ENCODE measurements at regions not wholly inside any gene's neighbourhood (a gene's known extent, or its start where the extent isn't known, plus 50 kb on each side); places are given as distances from the start of the nearest gene placed in this dataset.

DNA sequence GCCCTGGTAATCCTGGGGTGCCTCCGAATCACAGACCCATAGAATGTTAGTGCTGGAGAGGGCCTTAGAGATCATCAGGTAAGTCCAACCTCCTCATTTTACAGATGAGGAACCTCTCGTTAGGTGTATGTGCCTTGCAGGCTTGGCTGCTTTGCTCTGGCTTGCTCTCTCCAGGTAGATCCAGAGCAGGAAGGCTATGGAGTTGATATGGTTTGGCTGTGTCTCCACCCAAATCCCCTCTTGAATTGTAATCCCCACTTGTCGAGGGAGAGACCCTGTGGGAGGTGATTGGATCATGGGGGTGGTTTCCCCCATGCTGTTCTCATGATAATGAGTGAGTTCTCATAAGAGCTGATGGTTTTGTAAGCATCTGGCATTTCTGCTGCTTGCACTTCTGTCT, 186.0 kb upstream of the PLXNA2 start:
- no peak overlapping the region for H3K27ac ChIP-seq (ENCODE audit: low read depth in 2 of 2, low read length in 1 of 2)
- no peaks in the 10 kb centered on the region for H3K4me1 ChIP-seq (ENCODE audit: control insufficient read depth in 2 of 2, insufficient read depth in 2 of 2, low read length in 1 of 2)
- no peak overlapping the region for H3K4me3 ChIP-seq (ENCODE audit: low read depth in 1 of 2, low read length in 2 of 2)
- no peaks in the 10 kb centered on the region for H3K27me3 ChIP-seq (ENCODE audit: control insufficient read depth in 1 of 2, insufficient read depth in 2 of 2, low read length in 2 of 2)
- H3K36me3 ChIP-seq (ENCODE audit: control insufficient read depth in 2 of 2, insufficient read depth in 2 of 2, low read length in 1 of 2), result no peaks in the 10 kb centered on the region
- H3K9me3 ChIP-seq (ENCODE audit: control insufficient read depth in 2 of 2, insufficient read depth in 1 of 2, low read depth in 1 of 2, low read length in 1 of 2), result no peaks in the 10 kb centered on the region
- WGBS, 2 donors, result 67% methylated on average over 3 of the region's 3 CpGs

- Histone ChIP-seq H3K4me1 (ENCODE audit: control insufficient read depth in 2 of 2, insufficient read depth in 2 of 2, low read length in 1 of 2) (no peaks in the 10 kb centered on the region), H3K27me3 (ENCODE audit: control insufficient read depth in 1 of 2, insufficient read depth in 2 of 2, low read length in 2 of 2) (no peaks in the 10 kb centered on the region), H3K36me3 (ENCODE audit: control insufficient read depth in 2 of 2, insufficient read depth in 2 of 2, low read length in 1 of 2) (no peaks in the 10 kb centered on the region), H3K4me3 (ENCODE audit: low read depth in 1 of 2, low read length in 2 of 2) (no peak overlapping the region), H3K9me3 (ENCODE audit: control insufficient read depth in 2 of 2, insufficient read depth in 1 of 2, low read depth in 1 of 2, low read length in 1 of 2) (no peaks in the 10 kb centered on the region), H3K27ac (ENCODE audit: low read depth in 2 of 2, low read length in 1 of 2) (no peak overlapping the region)
- 61 to 71% methylated on average over 3 of the region's 3 CpGs for WGBS, 2 donors
Observed at GRCh38 chr1:208431721-208432120, 187.5 kb upstream of the PLXNA2 start.

DNA sequence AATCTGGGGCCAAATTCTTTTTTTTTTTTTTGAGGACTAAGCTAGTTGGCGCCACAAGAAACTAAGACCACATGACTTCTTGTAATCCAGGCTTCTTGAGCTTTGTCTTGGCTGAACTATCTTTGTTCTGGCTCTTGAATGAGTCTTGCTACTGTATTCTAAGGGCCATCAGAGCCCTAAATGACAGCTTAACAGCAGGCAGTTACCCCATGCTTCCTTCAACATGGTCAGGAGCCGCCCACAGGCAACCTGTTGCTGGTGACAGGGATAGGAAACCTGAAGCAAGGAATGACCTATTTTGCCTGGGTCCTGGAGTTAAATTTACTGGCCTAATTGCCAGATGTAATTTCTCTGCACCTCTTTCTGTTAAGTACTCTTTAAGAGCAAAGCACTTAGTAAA, 188.2 kb upstream of the PLXNA2 start:
- WGBS, 2 donors, result 49 to 66% methylated on average over 2 of the region's 2 CpGs
- Histone ChIP-seq H3K36me3 (ENCODE audit: control insufficient read depth in 2 of 2, insufficient read depth in 2 of 2, low read length in 1 of 2) (no peaks in the 10 kb centered on the region), H3K27me3 (ENCODE audit: control insufficient read depth in 1 of 2, insufficient read depth in 2 of 2, low read length in 2 of 2) (no peaks in the 10 kb centered on the region), H3K27ac (ENCODE audit: low read depth in 2 of 2, low read length in 1 of 2) (no peak overlapping the region), H3K4me1 (ENCODE audit: control insufficient read depth in 2 of 2, insufficient read depth in 2 of 2, low read length in 1 of 2) (no peaks in the 10 kb centered on the region), H3K4me3 (ENCODE audit: low read depth in 1 of 2, low read length in 2 of 2) (no peak overlapping the region), H3K9me3 (ENCODE audit: control insufficient read depth in 2 of 2, insufficient read depth in 1 of 2, low read depth in 1 of 2, low read length in 1 of 2) (no peaks in the 10 kb centered on the region)

DNA sequence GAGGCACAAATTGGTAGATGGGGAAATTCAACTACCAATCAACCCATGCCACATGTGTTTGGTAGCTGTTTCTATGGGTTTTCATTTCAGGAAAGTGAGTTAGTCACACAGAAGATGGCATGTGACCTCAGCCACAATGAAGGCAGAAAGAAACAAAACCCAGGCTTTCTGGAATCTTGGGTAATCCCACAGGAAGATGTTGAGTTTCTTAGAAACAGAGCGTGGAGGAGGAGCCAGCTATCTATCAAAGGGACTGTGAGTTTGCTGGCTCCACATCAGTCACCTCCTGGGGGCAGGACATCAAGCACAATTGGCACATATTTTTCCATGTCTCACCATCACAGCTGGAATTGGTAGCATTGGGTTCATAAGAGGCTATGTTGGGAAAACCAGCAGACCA, 188.9 kb upstream of the PLXNA2 start:
- Histone ChIP-seq H3K4me1 (ENCODE audit: control insufficient read depth in 2 of 2, insufficient read depth in 2 of 2, low read length in 1 of 2) (no peaks in the 10 kb centered on the region), H3K36me3 (ENCODE audit: control insufficient read depth in 2 of 2, insufficient read depth in 2 of 2, low read length in 1 of 2) (no peaks in the 10 kb centered on the region), H3K27ac (ENCODE audit: low read depth in 2 of 2, low read length in 1 of 2) (no peak overlapping the region), H3K4me3 (ENCODE audit: low read depth in 1 of 2, low read length in 2 of 2) (no peak overlapping the region), H3K9me3 (ENCODE audit: control insufficient read depth in 2 of 2, insufficient read depth in 1 of 2, low read depth in 1 of 2, low read length in 1 of 2) (no peaks in the 10 kb centered on the region), H3K27me3 (ENCODE audit: control insufficient read depth in 1 of 2, insufficient read depth in 2 of 2, low read length in 2 of 2) (no peaks in the 10 kb centered on the region)
- 50 to 68% methylated on average over 1 of the region's 1 CpG for WGBS, 2 donors

DNA sequence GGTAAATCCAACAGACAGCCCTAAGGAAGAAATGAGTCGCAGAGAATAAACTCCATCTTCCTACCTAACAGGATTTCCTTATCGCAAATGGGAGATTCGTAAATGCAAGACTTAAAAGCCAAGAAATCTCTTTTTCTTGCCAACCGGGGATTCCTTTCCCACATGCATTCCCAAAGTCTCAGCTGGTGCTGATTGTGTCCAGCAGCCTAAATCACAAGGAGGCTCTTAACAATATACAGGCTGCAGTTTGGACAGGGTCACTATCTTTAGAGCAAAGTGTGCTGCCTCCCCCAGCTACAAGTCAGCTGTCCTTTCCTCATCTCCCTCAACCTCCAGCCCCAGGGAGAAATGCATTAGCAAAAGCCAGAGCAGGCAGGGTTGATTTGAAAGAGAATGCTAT, 189.8 kb upstream of the PLXNA2 start:
- H3K36me3 ChIP-seq (ENCODE audit: control insufficient read depth in 2 of 2, insufficient read depth in 2 of 2, low read length in 1 of 2), result no peaks in the 10 kb centered on the region
- H3K9me3 ChIP-seq (ENCODE audit: control insufficient read depth in 2 of 2, insufficient read depth in 1 of 2, low read depth in 1 of 2, low read length in 1 of 2), result no peaks in the 10 kb centered on the region
- H3K4me3 ChIP-seq (ENCODE audit: low read depth in 1 of 2, low read length in 2 of 2), result no peak overlapping the region
- no peaks in the 10 kb centered on the region for H3K27me3 ChIP-seq (ENCODE audit: control insufficient read depth in 1 of 2, insufficient read depth in 2 of 2, low read length in 2 of 2)
- H3K27ac ChIP-seq (ENCODE audit: low read depth in 2 of 2, low read length in 1 of 2), result no peak overlapping the region
- WGBS, 2 donors, result 69 to 70% methylated on average over 4 of the region's 4 CpGs
- no peaks in the 10 kb centered on the region for H3K4me1 ChIP-seq (ENCODE audit: control insufficient read depth in 2 of 2, insufficient read depth in 2 of 2, low read length in 1 of 2)

GRCh38 chr1:208437401-208437800, 193.2 kb upstream of the PLXNA2 start:
- H3K4me3 ChIP-seq (ENCODE audit: low read depth in 1 of 2, low read length in 2 of 2), result no peak overlapping the region
- H3K4me1 ChIP-seq (ENCODE audit: control insufficient read depth in 2 of 2, insufficient read depth in 2 of 2, low read length in 1 of 2), result no peaks in the 10 kb centered on the region
- H3K27ac ChIP-seq (ENCODE audit: low read depth in 2 of 2, low read length in 1 of 2), result no peak overlapping the region
- no peaks in the 10 kb centered on the region for H3K9me3 ChIP-seq (ENCODE audit: control insufficient read depth in 2 of 2, insufficient read depth in 1 of 2, low read depth in 1 of 2, low read length in 1 of 2)
- H3K36me3 ChIP-seq (ENCODE audit: control insufficient read depth in 2 of 2, insufficient read depth in 2 of 2, low read length in 1 of 2), result no peaks in the 10 kb centered on the region
- 56 to 62% methylated on average over 3 of the region's 3 CpGs for WGBS, 2 donors
- H3K27me3 ChIP-seq (ENCODE audit: control insufficient read depth in 1 of 2, insufficient read depth in 2 of 2, low read length in 2 of 2), result no peaks in the 10 kb centered on the region

- Histone ChIP-seq H3K27me3 (ENCODE audit: control insufficient read depth in 1 of 2, insufficient read depth in 2 of 2, low read length in 2 of 2) (no peaks in the 10 kb centered on the region), H3K4me1 (ENCODE audit: control insufficient read depth in 2 of 2, insufficient read depth in 2 of 2, low read length in 1 of 2) (no peaks in the 10 kb centered on the region), H3K36me3 (ENCODE audit: control insufficient read depth in 2 of 2, insufficient read depth in 2 of 2, low read length in 1 of 2) (no peaks in the 10 kb centered on the region), H3K27ac (ENCODE audit: low read depth in 2 of 2, low read length in 1 of 2) (no peak overlapping the region), H3K4me3 (ENCODE audit: low read depth in 1 of 2, low read length in 2 of 2) (no peak overlapping the region), H3K9me3 (ENCODE audit: control insufficient read depth in 2 of 2, insufficient read depth in 1 of 2, low read depth in 1 of 2, low read length in 1 of 2) (no peaks in the 10 kb centered on the region)
- 37 to 40% methylated on average over 2 of the region's 2 CpGs for WGBS, 2 donors
Observed at GRCh38 chr1:208438112-208438699, 194.0 kb upstream of the PLXNA2 start.

GRCh38 chr1:208445758-208446203, 201.6 kb upstream of the PLXNA2 start:
- peak overlapping the region; percentile 78 to 86 for H3K27ac ChIP-seq (ENCODE audit: low read depth in 2 of 2, low read length in 1 of 2)
- no peak overlapping the region for H3K4me3 ChIP-seq (ENCODE audit: low read depth in 1 of 2, low read length in 2 of 2)
- H3K36me3 ChIP-seq (ENCODE audit: control insufficient read depth in 2 of 2, insufficient read depth in 2 of 2, low read length in 1 of 2), result no peaks in the 10 kb centered on the region
- no peaks in the 10 kb centered on the region for H3K27me3 ChIP-seq (ENCODE audit: control insufficient read depth in 1 of 2, insufficient read depth in 2 of 2, low read length in 2 of 2)
- no peaks in the 10 kb centered on the region for H3K9me3 ChIP-seq (ENCODE audit: control insufficient read depth in 2 of 2, insufficient read depth in 1 of 2, low read depth in 1 of 2, low read length in 1 of 2)
- 52 to 54% methylated on average over 7 of the region's 7 CpGs for WGBS, 2 donors
- peaks cover 0 to 9% of the 10 kb centered on the region in 2 donors for H3K4me1 ChIP-seq (ENCODE audit: control insufficient read depth in 2 of 2, insufficient read depth in 2 of 2, low read length in 1 of 2)

DNA sequence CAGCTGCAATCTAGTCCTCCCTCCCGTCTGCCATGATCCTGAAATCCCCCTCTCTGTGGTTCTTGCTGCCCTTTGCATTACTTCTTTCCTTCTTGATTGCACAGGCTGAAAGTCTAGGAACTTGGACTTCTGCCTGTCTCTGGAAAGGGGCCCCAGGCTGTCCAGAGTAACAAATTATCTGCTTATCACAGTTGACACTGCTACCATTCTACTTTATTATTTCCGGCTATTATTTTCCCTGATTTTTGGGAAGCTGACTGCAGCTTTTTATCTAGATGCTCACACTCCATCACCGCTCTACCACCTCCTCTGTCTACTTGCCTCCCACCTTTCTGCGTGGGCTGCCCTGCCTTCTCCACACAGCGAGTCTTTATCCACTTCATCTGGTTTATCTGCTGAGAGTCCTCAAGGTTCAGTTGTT, 202.1 kb upstream of the PLXNA2 start:
- no peaks in the 10 kb centered on the region for H3K9me3 ChIP-seq (ENCODE audit: control insufficient read depth in 2 of 2, insufficient read depth in 1 of 2, low read depth in 1 of 2, low read length in 1 of 2)
- H3K27me3 ChIP-seq (ENCODE audit: control insufficient read depth in 1 of 2, insufficient read depth in 2 of 2, low read length in 2 of 2), result no peaks in the 10 kb centered on the region
- no peaks in the 10 kb centered on the region for H3K36me3 ChIP-seq (ENCODE audit: control insufficient read depth in 2 of 2, insufficient read depth in 2 of 2, low read length in 1 of 2)
- 57 to 63% methylated on average over 5 of the region's 5 CpGs for WGBS, 2 donors
- H3K27ac ChIP-seq (ENCODE audit: low read depth in 2 of 2, low read length in 1 of 2), result peak overlapping the region; percentile 78 to 86
- H3K4me1 ChIP-seq (ENCODE audit: control insufficient read depth in 2 of 2, insufficient read depth in 2 of 2, low read length in 1 of 2), result peaks cover 0 to 9% of the 10 kb centered on the region in 2 donors
- H3K4me3 ChIP-seq (ENCODE audit: low read depth in 1 of 2, low read length in 2 of 2), result no peak overlapping the region

DNA sequence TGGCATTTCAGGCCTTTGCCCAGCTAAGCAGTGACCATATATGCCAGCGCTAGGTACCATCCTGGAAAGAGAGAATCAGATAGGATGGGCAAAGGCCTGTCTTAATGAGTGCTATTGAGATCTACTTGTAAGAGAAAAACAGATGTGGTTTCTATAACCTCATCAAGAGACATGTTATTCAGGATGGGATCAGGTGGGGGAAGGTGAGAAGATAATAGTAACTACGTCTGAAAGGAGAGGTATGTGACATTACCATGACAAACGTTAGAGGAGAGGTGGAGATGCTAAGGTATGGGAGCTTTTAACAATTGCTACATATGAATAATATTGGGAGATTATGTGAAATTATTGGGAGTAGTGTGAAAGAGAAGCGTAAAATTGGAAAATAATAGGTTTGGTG, 204.2 kb upstream of the PLXNA2 start:
- Histone ChIP-seq H3K27ac (ENCODE audit: low read depth in 2 of 2, low read length in 1 of 2) (no peak overlapping the region), H3K4me3 (ENCODE audit: low read depth in 1 of 2, low read length in 2 of 2) (no peak overlapping the region), H3K9me3 (ENCODE audit: control insufficient read depth in 2 of 2, insufficient read depth in 1 of 2, low read depth in 1 of 2, low read length in 1 of 2) (no peaks in the 10 kb centered on the region), H3K27me3 (ENCODE audit: control insufficient read depth in 1 of 2, insufficient read depth in 2 of 2, low read length in 2 of 2) (no peaks in the 10 kb centered on the region), H3K4me1 (ENCODE audit: control insufficient read depth in 2 of 2, insufficient read depth in 2 of 2, low read length in 1 of 2) (peaks cover 0 to 9% of the 10 kb centered on the region in 2 donors), H3K36me3 (ENCODE audit: control insufficient read depth in 2 of 2, insufficient read depth in 2 of 2, low read length in 1 of 2) (no peaks in the 10 kb centered on the region)
- WGBS, 2 donors, result 92 to 95% methylated on average over 4 of the region's 4 CpGs

All from esophagus (tissue), 2 donors.